ENCODE measurements at regions not wholly inside any gene's neighbourhood (a gene's known extent, or its start where the extent isn't known, plus 50 kb on each side); places are given as distances from the start of the nearest gene placed in this dataset.

GRCh38 chr4:32798471-32799159 lies 2078.4 kb downstream of the PCDH7 start:
- no peak for DNase-seq (ENCODE audit: low spot score)
- TF ChIP-seq, protein P1, sequence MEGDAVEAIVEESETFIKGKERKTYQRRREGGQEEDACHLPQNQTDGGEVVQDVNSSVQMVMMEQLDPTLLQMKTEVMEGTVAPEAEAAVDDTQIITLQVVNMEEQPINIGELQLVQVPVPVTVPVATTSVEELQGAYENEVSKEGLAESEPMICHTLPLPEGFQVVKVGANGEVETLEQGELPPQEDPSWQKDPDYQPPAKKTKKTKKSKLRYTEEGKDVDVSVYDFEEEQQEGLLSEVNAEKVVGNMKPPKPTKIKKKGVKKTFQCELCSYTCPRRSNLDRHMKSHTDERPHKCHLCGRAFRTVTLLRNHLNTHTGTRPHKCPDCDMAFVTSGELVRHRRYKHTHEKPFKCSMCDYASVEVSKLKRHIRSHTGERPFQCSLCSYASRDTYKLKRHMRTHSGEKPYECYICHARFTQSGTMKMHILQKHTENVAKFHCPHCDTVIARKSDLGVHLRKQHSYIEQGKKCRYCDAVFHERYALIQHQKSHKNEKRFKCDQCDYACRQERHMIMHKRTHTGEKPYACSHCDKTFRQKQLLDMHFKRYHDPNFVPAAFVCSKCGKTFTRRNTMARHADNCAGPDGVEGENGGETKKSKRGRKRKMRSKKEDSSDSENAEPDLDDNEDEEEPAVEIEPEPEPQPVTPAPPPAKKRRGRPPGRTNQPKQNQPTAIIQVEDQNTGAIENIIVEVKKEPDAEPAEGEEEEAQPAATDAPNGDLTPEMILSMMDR (IDR thresholded peaks at IDR 0.05): no peak
- H3K4me3 ChIP-seq: no peak overlapping the region
- H3K27ac ChIP-seq: no peak overlapping the region

GRCh38 chr4:32824336-32824735 lies 2104.2 kb downstream of the PCDH7 start:
- H3K4me3 ChIP-seq: no peak overlapping the region
- DNase-seq (ENCODE audit: low spot score): no peak
- TF ChIP-seq, protein P1 (IDR thresholded peaks at IDR 0.05): no peak
- H3K27ac ChIP-seq: no peak overlapping the region

GRCh38 chr4:32826169-32826568 lies 2106.0 kb downstream of the PCDH7 start:
- no peak overlapping the region for H3K4me3 ChIP-seq
- TF ChIP-seq, protein P1 (IDR thresholded peaks at IDR 0.05): no peak
- no peak overlapping the region for H3K27ac ChIP-seq
- DNase-seq (ENCODE audit: low spot score): no peak

- Histone ChIP-seq H3K4me3 (no peak overlapping the region), H3K27ac (no peak overlapping the region)
- DNase-seq (ENCODE audit: low spot score): no peak
- TF ChIP-seq, protein P1 (IDR thresholded peaks at IDR 0.05): no peak
Measured at GRCh38 chr4:32830160-32830559, 2110.0 kb downstream of the PCDH7 start.

DNA sequence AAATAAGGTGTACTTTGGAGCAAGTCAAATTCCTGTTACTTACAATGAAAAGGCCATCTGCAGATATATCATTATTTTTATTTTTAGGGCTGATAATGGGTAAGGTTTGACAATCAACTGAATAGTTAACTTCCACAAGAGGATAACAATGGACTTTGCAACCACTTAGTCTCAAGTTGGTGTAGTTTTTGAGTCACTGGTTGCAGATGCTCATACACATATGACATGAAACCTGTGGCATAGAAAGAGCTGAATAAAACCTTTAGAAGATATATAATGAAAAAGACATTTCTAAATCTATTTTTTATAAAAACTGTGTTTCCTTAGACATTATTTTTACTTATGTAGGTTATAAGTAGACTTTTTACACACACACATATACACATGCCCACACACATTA lies 2110.9 kb downstream of the PCDH7 start:
- TF ChIP-seq, protein P1 (IDR thresholded peaks at IDR 0.05): no peak
- no peak overlapping the region for H3K4me3 ChIP-seq
- no peak for DNase-seq (ENCODE audit: low spot score)
- H3K27ac ChIP-seq: no peak overlapping the region

DNA sequence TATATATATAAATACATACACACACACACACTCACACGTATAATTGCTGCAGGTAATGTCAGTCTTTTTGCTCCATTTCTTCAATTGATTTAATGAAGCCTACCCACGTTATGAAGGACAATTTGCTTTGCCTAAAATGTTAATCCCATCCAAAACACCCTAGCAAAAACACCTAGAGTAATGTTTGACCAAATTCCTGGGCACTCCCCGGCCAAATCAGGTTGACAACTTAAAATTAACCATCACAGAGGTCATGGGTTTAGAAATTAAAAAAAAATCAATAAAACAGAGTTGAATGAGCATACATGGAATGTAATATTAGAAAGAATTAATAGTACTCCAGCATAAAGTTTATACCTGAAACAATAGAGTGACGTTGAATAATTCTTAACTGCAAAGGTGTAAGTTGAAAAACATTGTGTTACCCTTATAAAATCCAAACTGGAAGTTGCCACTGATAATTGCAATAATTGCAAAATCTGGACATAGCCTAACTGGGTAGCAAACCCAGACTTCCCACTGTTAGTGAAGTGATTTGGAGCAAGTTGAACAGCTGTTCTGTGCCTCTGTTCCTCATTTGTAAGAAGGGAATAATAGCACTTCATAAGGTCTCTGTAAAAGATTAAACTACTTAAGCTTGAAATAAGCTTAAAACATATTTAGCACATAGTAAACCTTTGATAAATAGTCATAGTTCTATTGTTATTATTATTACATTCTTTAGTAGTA lies 2120.5 kb downstream of the PCDH7 start:
- TF ChIP-seq, protein P1 (IDR thresholded peaks at IDR 0.05): no peak
- Histone ChIP-seq H3K27ac (no peak overlapping the region), H3K4me3 (no peak overlapping the region)
- no peak for DNase-seq (ENCODE audit: low spot score)

DNA sequence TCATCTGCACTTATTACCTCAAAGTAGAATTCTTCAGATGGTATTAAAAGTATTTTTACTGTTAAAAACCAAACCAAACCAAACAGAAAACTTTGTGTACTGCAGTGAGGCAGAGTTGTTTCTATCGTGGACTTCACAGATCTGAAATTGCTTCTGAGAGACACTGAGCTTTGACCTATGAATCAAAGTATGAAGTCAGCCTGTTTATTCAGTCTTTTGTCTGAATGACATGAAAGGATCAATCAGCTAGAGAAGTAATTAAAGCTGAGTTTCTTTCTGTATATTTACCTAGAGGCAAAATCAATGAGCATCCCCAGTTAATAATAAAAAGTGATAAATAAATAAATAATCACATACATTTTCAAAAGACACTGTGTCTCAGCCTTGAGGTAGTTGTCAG lies 2121.0 kb downstream of the PCDH7 start:
- no peak for DNase-seq (ENCODE audit: low spot score)
- TF ChIP-seq, protein P1 (IDR thresholded peaks at IDR 0.05): no peak
- no peak overlapping the region for H3K27ac ChIP-seq
- H3K4me3 ChIP-seq: no peak overlapping the region
